Neural progenitor cell (in vitro differentiated cells): ENCODE measurements at regions not wholly inside any gene's neighbourhood (a gene's known extent, or its start where the extent isn't known, plus 50 kb on each side); places are given as distances from the start of the nearest gene placed in this dataset.

Experiments
- DNase-seq: peaks from one replicate; pipeline ENCODE4 v3.0.0-alpha.2; 2016; ENCODE audit warnings: low spot score
- H2AFZ ChIP-seq: fragments of 200-600 bp; sonication (generic); replicated peaks from 2 replicates; pipeline ENCODE4 v1.6.1; 2016; ENCODE audit warnings: antibody characterized with exemption
- H3F3A ChIP-seq: fragments of 200-600 bp; sonication (generic); 2 replicates; pipeline ENCODE4 v1.6.1; 2016; ENCODE audit warnings: antibody characterized with exemption, low read depth
- H3K27ac ChIP-seq: fragments of 200-600 bp; sonication (generic); 2 replicates; pipeline ENCODE4 v1.5.1; 2016; ENCODE audit warnings: mild to moderate bottlenecking
- H3K27me3 ChIP-seq: fragments of 200-600 bp; sonication (generic); 2 replicates; pipeline ENCODE4 v1.6.1; 2016; ENCODE audit warnings: mild to moderate bottlenecking, moderate library complexity
- H3K36me3 ChIP-seq: fragments of 200-600 bp; sonication (generic); 2 replicates; pipeline ENCODE4 v1.5.1; 2016
- H3K4me1 ChIP-seq: fragments of 200-600 bp; sonication (generic); 2 replicates; pipeline ENCODE4 v1.6.1; 2016; ENCODE audit warnings: mixed run types
- H3K4me2 ChIP-seq: fragments of 200-600 bp; sonication (generic); 2 replicates; pipeline ENCODE4 v1.6.1; 2016
- H3K4me3 ChIP-seq: fragments of 200-600 bp; sonication (generic); 2 replicates; pipeline ENCODE4 v1.5.1; 2016
- H3K79me2 ChIP-seq: fragments of 200-600 bp; sonication (generic); 2 replicates; pipeline ENCODE4 v1.6.1; 2016; ENCODE audit warnings: low read depth
- H3K9ac ChIP-seq: fragments of 200-600 bp; sonication (generic); 2 replicates; pipeline ENCODE4 v1.6.1; 2016
- H3K9me3 ChIP-seq: fragments of 200-600 bp; sonication (generic); 2 replicates; pipeline ENCODE4 v1.5.1; 2016; ENCODE audit warnings: low read depth
- H4K20me1 ChIP-seq: fragments of 200-600 bp; sonication (generic); 2 replicates; pipeline ENCODE4 v1.6.1; 2016; ENCODE audit warnings: low read depth
- H3K27ac Mint-ChIP-seq: 3 replicates; pipeline ENCODE4 v1.8.0; 2021; ENCODE audit warnings: mixed read lengths
- H3K27me3 Mint-ChIP-seq: 2 replicates; pipeline ENCODE4 v1.8.0; 2022; ENCODE audit warnings: low read depth, mild to moderate bottlenecking, inconsistent platforms, moderate library complexity, mixed read lengths; ENCODE audit not compliant: insufficient read depth
- H3K36me3 Mint-ChIP-seq: 3 replicates; pipeline ENCODE4 v1.8.0; 2021; ENCODE audit warnings: mixed read lengths
- H3K4me1 Mint-ChIP-seq: 3 replicates; pipeline ENCODE4 v1.8.0; 2021; ENCODE audit warnings: mixed read lengths
- H3K4me3 Mint-ChIP-seq: 3 replicates; pipeline ENCODE4 v1.8.0; 2021; ENCODE audit warnings: mild to moderate bottlenecking, moderate library complexity, mixed read lengths
- H3K9me3 Mint-ChIP-seq: 3 replicates; pipeline ENCODE4 v1.8.0; 2020; ENCODE audit warnings: mixed read lengths
- CTCF ChIP-seq: fragments of 200-600 bp; sonication (generic); IDR thresholded peaks from 2 replicates; pipeline ENCODE4 v1.5.1; 2017; ENCODE audit warnings: antibody characterized with exemption, mild to moderate bottlenecking
- EZH2 ChIP-seq: fragments of 200-600 bp; sonication (generic); IDR thresholded peaks from 2 replicates; pipeline ENCODE4 v1.6.1; 2017; ENCODE audit warnings: antibody characterized with exemption, mild to moderate bottlenecking, moderate library complexity
- EZH2phosphoT487 ChIP-seq: fragments of 200-600 bp; sonication (generic); IDR thresholded peaks from 2 replicates; pipeline ENCODE4 v1.6.1; 2017; ENCODE audit warnings: antibody characterized with exemption

- Mint-ChIP-seq H3K4me1 (peaks cover 16% of the 10 kb centered on the region), H3K36me3 (no peaks in the 10 kb centered on the region), H3K27me3 (peaks cover 3% of the 10 kb centered on the region), H3K4me3 (no peak overlapping the region), H3K27ac (no peak overlapping the region), H3K9me3 (no peaks in the 10 kb centered on the region)
- Histone ChIP-seq H3F3A (peaks cover 12% of the 10 kb centered on the region), H4K20me1 (no peaks in the 10 kb centered on the region), H3K79me2 (no peaks in the 10 kb centered on the region), H3K9me3 (no peaks in the 10 kb centered on the region), H3K27ac (no peak overlapping the region), H3K4me2 (no peak overlapping the region), H3K4me3 (no peak overlapping the region), H3K36me3 (no peaks in the 10 kb centered on the region), H3K27me3 (no peaks in the 10 kb centered on the region), H3K4me1 (peaks cover 23% of the 10 kb centered on the region), H2AFZ (no peak overlapping the region), H3K9ac (no peak overlapping the region)
- TF ChIP-seq EZH2phosphoT487 (no peak), CTCF (peak; percentile 34)
- DNase-seq, result peak; percentile 20
These were observed 337.2 kb upstream of the API5 start for GRCh38 chr11:42974510-42975179.

GRCh38 chr11:42975180-42975529, 336.6 kb upstream of the API5 start:
- Histone ChIP-seq H3K9ac (no peak overlapping the region), H3F3A (peaks cover 12% of the 10 kb centered on the region), H3K9me3 (no peaks in the 10 kb centered on the region), H3K36me3 (no peaks in the 10 kb centered on the region), H3K4me3 (no peak overlapping the region), H3K4me1 (peaks cover 23% of the 10 kb centered on the region), H3K27me3 (no peaks in the 10 kb centered on the region), H2AFZ (no peak overlapping the region), H3K79me2 (no peaks in the 10 kb centered on the region), H4K20me1 (no peaks in the 10 kb centered on the region), H3K4me2 (no peak overlapping the region), H3K27ac (no peak overlapping the region)
- Mint-ChIP-seq H3K36me3 (no peaks in the 10 kb centered on the region), H3K9me3 (no peaks in the 10 kb centered on the region), H3K4me1 (peaks cover 16% of the 10 kb centered on the region), H3K27ac (no peak overlapping the region), H3K4me3 (no peak overlapping the region), H3K27me3 (peaks cover 3% of the 10 kb centered on the region)
- TF ChIP-seq EZH2 (no peak), CTCF (no peak), EZH2phosphoT487 (no peak)
- DNase-seq, result no peak

GRCh38 chr11:42976636-42977217, 335.1 kb upstream of the API5 start:
- DNase-seq, result no peak
- H3K36me3 Mint-ChIP-seq, result no peaks in the 10 kb centered on the region
- no peak overlapping the region for H2AFZ ChIP-seq
- H3K4me2 ChIP-seq, result no peak overlapping the region
- H4K20me1 ChIP-seq, result no peaks in the 10 kb centered on the region
- no peaks in the 10 kb centered on the region for H3K36me3 ChIP-seq
- TF ChIP-seq EZH2phosphoT487 (no peak), EZH2 (no peak), CTCF (no peak)
- H3K4me1 Mint-ChIP-seq, result peaks cover 16% of the 10 kb centered on the region
- no peak overlapping the region for H3K27ac ChIP-seq
- peaks cover 21% of the 10 kb centered on the region for H3K4me1 ChIP-seq
- H3K4me3 Mint-ChIP-seq, result no peak overlapping the region
- H3K27me3 Mint-ChIP-seq, result peaks cover 3% of the 10 kb centered on the region
- no peak overlapping the region for H3K4me3 ChIP-seq
- no peaks in the 10 kb centered on the region for H3K79me2 ChIP-seq
- H3F3A ChIP-seq, result peaks cover 7% of the 10 kb centered on the region
- H3K9me3 ChIP-seq, result no peaks in the 10 kb centered on the region
- no peak overlapping the region for H3K27ac Mint-ChIP-seq
- H3K27me3 ChIP-seq, result no peaks in the 10 kb centered on the region
- H3K9me3 Mint-ChIP-seq, result no peaks in the 10 kb centered on the region
- no peak overlapping the region for H3K9ac ChIP-seq
